Neural cell (in vitro differentiated cells): ENCODE measurements at regions not wholly inside any gene's neighbourhood (a gene's known extent, or its start where the extent isn't known, plus 50 kb on each side); places are given as distances from the start of the nearest gene placed in this dataset.

Experiments
- CTCF ChIP-seq: fragments of 450-650 bp; IDR thresholded peaks from 2 replicates; pipeline ENCODE4 v1.5.1; 2014; ENCODE audit warnings: antibody characterized with exemption, mild to moderate bottlenecking, moderate library complexity; ENCODE audit not compliant: poor library complexity, severe bottlenecking
- EP300 ChIP-seq: fragments of 450-650 bp; conservative IDR thresholded peaks from 2 replicates; pipeline ENCODE4 v1.6.1; 2014; ENCODE audit warnings: antibody characterized with exemption, mild to moderate bottlenecking, moderate library complexity; ENCODE audit not compliant: poor library complexity, severe bottlenecking
- EZH2 ChIP-seq: fragments of 200-600, 300-800 bp; shearing (Covaris generic), sonication (generic); IDR thresholded peaks from 2 replicates; pipeline ENCODE4 v1.6.1; 2014; ENCODE audit warnings: antibody characterized with exemption, low read length, borderline replicate concordance, mild to moderate bottlenecking; ENCODE audit not compliant: insufficient read depth, poor library complexity, severe bottlenecking
- MXI1 ChIP-seq: fragments of 450-650 bp; conservative IDR thresholded peaks from 2 replicates; pipeline ENCODE4 v1.6.1; 2014; ENCODE audit warnings: antibody characterized with exemption, mild to moderate bottlenecking; ENCODE audit not compliant: poor library complexity, severe bottlenecking
- POLR2AphosphoS5 ChIP-seq: IDR thresholded peaks from 2 replicates; pipeline ENCODE4 v1.6.1; 2012
- RAD21 ChIP-seq: fragments of 450-650 bp; conservative IDR thresholded peaks from 2 replicates; pipeline ENCODE4 v1.6.1; 2014; ENCODE audit warnings: antibody characterized with exemption, mild to moderate bottlenecking, moderate library complexity
- REST ChIP-seq: IDR thresholded peaks from 2 replicates; pipeline ENCODE4 v1.6.1; 2012; ENCODE audit warnings: borderline replicate concordance
- TAF1 ChIP-seq: IDR thresholded peaks from 2 replicates; pipeline ENCODE4 v1.6.1; 2012; ENCODE audit warnings: low read depth

DNA sequence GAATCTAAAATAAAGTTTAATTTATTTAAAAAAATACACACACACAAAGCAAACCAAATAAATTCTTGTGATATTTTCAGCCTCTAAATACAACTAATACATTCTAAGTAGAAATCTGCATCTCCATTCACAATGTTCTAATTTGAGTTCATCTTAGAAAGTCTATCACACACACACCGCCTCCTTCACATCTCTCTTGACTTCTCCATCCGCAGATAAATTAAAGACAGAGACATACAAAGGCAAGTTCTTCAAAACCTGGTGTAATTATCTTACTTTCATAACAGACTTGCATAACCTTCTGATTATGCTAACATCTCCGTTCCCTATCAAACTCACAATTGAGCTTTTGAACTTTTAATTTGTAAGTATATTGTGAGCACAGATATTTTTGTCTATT, 657.3 kb downstream of the VGLL3 start:
- no peak for TF ChIP-seq POLR2AphosphoS5
- TF ChIP-seq CTCF: no peak
- TF ChIP-seq EZH2: no peak
- TF ChIP-seq RAD21: no peak
- TF ChIP-seq REST: no peak
- TF ChIP-seq TAF1: no peak
- TF ChIP-seq EP300: no peak
- no peak for TF ChIP-seq MXI1
